Body of pancreas (tissue), 4 donors: ENCODE measurements at regions not wholly inside any gene's neighbourhood (a gene's known extent, or its start where the extent isn't known, plus 50 kb on each side); places are given as distances from the start of the nearest gene placed in this dataset.

Experiments used
- CTCF ChIP-seq, 7 experiments: fragments of 450-650 bp in 4 of 7; fragments of 200-600 bp in 3 of 7; sonication (generic) in 3 of 7; IDR thresholded peaks; one replicate each; pipeline ENCODE4 v1.5.1; 2016 to 2019; ENCODE audit warnings: antibody characterized with exemption in 7 of 7
- POLR2A ChIP-seq, 3 donors: fragments of 450-650 bp; IDR thresholded peaks; one replicate each; pipeline ENCODE4 v1.6.1; 2016; ENCODE audit warnings: antibody characterized with exemption in 3 of 3, mild to moderate bottlenecking in 2 of 3

- TF ChIP-seq CTCF (IDR thresholded peaks at IDR 0.05) = no peak
- TF ChIP-seq POLR2A (IDR thresholded peaks at IDR 0.05) = no peak
These were observed 326.6 kb upstream of the ID2 start for GRCh38 chr2:8355102-8355859.
